ENCODE measurements at regions not wholly inside any gene's neighbourhood (a gene's known extent, or its start where the extent isn't known, plus 50 kb on each side); places are given as distances from the start of the nearest gene placed in this dataset.

GRCh38 chr16:72481419-72481818, 309.5 kb upstream of the PMFBP1 start:
- TF ChIP-seq CTCF (conservative IDR thresholded peaks at IDR 0.05; ENCODE audit: low read depth, low read length): no peak
- TF ChIP-seq EZH2phosphoT487 (IDR thresholded peaks at IDR 0.05; ENCODE audit: borderline replicate concordance, low read length): no peak
